ENCODE measurements at regions not wholly inside any gene's neighbourhood (a gene's known extent, or its start where the extent isn't known, plus 50 kb on each side); places are given as distances from the start of the nearest gene placed in this dataset.

DNA sequence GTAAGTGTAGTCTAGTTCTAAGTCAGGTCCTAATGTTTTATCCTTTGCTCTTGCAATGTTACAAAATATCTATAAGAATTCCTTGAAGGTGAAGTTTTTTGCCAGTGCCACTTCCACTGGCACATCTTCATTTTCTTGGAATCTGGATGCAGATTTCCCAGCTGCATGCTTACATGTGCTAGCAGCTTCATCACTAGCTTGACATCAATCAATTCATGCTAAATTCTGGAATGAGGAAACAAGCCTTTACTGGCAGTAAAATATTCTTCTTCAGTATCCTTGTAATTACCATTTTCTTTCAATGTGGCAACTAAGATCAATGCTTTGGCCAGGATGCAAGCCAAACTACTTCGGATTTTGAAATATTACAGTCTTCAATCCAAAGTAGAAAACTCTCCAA is 200.6 kb upstream of the SIX2 start:
- Histone ChIP-seq H3K9me3 (replicated peaks in 1 of 2; ENCODE audit: control insufficient read depth in 2 of 2, insufficient read depth in 1 of 2, low read depth in 1 of 2, low read length in 2 of 2) (no peaks in the 10 kb centered on the region), H3K4ac (ENCODE audit: low read length) (no peak overlapping the region), H3K4me3 (ENCODE audit: low read length in 2 of 2) (no peak overlapping the region), H4K91ac (ENCODE audit: low read depth, low read length, poor library complexity) (no peak overlapping the region), H4K8ac (ENCODE audit: low read depth, low read length) (no peak overlapping the region), H2BK5ac (ENCODE audit: low read length) (no peak overlapping the region), H2BK120ac (ENCODE audit: low read depth, low read length) (no peak overlapping the region), H3K79me1 (ENCODE audit: low read depth, low read length) (no peaks in the 10 kb centered on the region), H3K27me3 (ENCODE audit: control insufficient read depth in 3 of 3, insufficient read depth in 3 of 3, low read depth in 1 of 3, low read length in 3 of 3) (peaks cover 0 to 3% (median 0%) of the 10 kb centered on the region in 3 experiments), H3K18ac (ENCODE audit: low read length) (no peak overlapping the region), H2BK15ac (ENCODE audit: low read length) (no peak overlapping the region), H3K4me2 (ENCODE audit: insufficient read depth, low read length, poor library complexity, severe bottlenecking) (no peak overlapping the region), H3K36me3 (replicated peaks in 1 of 2; ENCODE audit: control insufficient read depth in 2 of 2, insufficient read depth in 2 of 2, low read length in 2 of 2) (no peaks in the 10 kb centered on the region), H2BK12ac (ENCODE audit: low read length) (no peak overlapping the region), H3K27ac (replicated peaks; ENCODE audit: low read length) (no peak overlapping the region), H3K9ac (ENCODE audit: low read depth, low read length, poor library complexity) (no peak overlapping the region), H3K23ac (ENCODE audit: low read depth, low read length, poor library complexity) (no peak overlapping the region), H3K4me1 (ENCODE audit: control insufficient read depth in 2 of 2, insufficient read depth in 1 of 2, low read depth in 1 of 2, low read length in 2 of 2) (no peaks in the 10 kb centered on the region), H3K14ac (ENCODE audit: low read length) (no peak overlapping the region), H2AK5ac (ENCODE audit: low read depth, low read length) (no peak overlapping the region), H2AFZ (ENCODE audit: low read length) (no peak overlapping the region)
- no peak for DNase-seq (ENCODE audit: low spot score)
- WGBS, 2 donors (ENCODE audit: extremely low coverage in 2 of 2, insufficient read length in 2 of 2, insufficient replicate concordance in 1 of 2), result no CpG with 5 or more reads among the region's 1 CpG

DNA sequence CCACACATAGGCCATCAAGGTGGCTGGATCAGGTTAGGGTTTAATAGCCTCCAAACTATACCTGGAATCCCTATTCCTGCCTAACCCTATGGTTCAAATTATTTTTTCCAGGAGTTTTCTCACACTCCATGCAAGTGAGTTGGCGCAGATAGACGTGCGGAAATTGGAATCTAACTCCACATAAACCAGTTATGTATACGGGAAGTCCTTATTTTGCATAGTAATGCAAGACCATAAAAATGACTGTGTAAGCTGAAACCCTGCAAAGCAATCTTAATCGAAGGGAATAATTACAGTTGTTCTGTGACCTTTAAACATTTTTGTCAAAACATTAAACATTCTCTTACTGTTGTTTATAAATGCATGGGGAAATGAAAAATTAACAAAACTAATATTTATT is 200.1 kb upstream of the SIX2 start:
- Histone ChIP-seq H3K18ac (ENCODE audit: low read length) (no peak overlapping the region), H2BK5ac (ENCODE audit: low read length) (no peak overlapping the region), H3K27me3 (ENCODE audit: control insufficient read depth in 3 of 3, insufficient read depth in 3 of 3, low read depth in 1 of 3, low read length in 3 of 3) (peaks cover 0 to 3% (median 0%) of the 10 kb centered on the region in 3 experiments), H2BK120ac (ENCODE audit: low read depth, low read length) (no peak overlapping the region), H2AFZ (ENCODE audit: low read length) (no peak overlapping the region), H2BK15ac (ENCODE audit: low read length) (no peak overlapping the region), H3K27ac (replicated peaks; ENCODE audit: low read length) (no peak overlapping the region), H2AK5ac (ENCODE audit: low read depth, low read length) (no peak overlapping the region), H3K9me3 (replicated peaks in 1 of 2; ENCODE audit: control insufficient read depth in 2 of 2, insufficient read depth in 1 of 2, low read depth in 1 of 2, low read length in 2 of 2) (no peaks in the 10 kb centered on the region), H4K91ac (ENCODE audit: low read depth, low read length, poor library complexity) (no peak overlapping the region), H3K79me1 (ENCODE audit: low read depth, low read length) (no peaks in the 10 kb centered on the region), H3K4ac (ENCODE audit: low read length) (no peak overlapping the region), H3K23ac (ENCODE audit: low read depth, low read length, poor library complexity) (no peak overlapping the region), H3K36me3 (replicated peaks in 1 of 2; ENCODE audit: control insufficient read depth in 2 of 2, insufficient read depth in 2 of 2, low read length in 2 of 2) (no peaks in the 10 kb centered on the region), H3K4me2 (ENCODE audit: insufficient read depth, low read length, poor library complexity, severe bottlenecking) (no peak overlapping the region), H4K8ac (ENCODE audit: low read depth, low read length) (no peak overlapping the region), H2BK12ac (ENCODE audit: low read length) (no peak overlapping the region), H3K4me3 (ENCODE audit: low read length in 2 of 2) (no peak overlapping the region), H3K14ac (ENCODE audit: low read length) (no peak overlapping the region), H3K9ac (ENCODE audit: low read depth, low read length, poor library complexity) (no peak overlapping the region), H3K4me1 (ENCODE audit: control insufficient read depth in 2 of 2, insufficient read depth in 1 of 2, low read depth in 1 of 2, low read length in 2 of 2) (no peaks in the 10 kb centered on the region)
- no peak for DNase-seq (ENCODE audit: low spot score)
- WGBS, 2 donors (ENCODE audit: extremely low coverage in 2 of 2, insufficient read length in 2 of 2, insufficient replicate concordance in 1 of 2), result no CpG with 5 or more reads among the region's 5 CpGs

DNA sequence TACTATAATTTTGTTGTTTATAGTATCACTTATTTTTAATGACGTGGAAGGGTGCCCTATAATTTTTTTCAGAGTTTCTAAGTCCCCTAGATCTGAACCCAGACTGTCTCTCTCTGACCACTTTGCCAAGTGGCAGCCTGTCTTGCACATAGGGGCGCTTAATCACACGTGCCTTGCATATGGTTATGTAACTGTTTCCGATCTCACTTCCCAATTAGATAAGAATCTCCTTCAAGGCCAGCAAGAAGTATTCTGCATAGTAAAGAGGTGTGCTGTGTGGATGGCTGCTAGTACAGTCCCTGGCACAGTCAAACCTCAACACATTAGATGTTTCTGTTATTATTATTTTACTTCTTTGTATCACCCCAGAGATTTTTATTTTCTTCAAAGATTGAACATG is 197.8 kb upstream of the SIX2 start:
- DNase-seq (ENCODE audit: low spot score), result no peak
- Histone ChIP-seq H3K18ac (ENCODE audit: low read length) (no peak overlapping the region), H3K27ac (replicated peaks; ENCODE audit: low read length) (no peak overlapping the region), H3K4me2 (ENCODE audit: insufficient read depth, low read length, poor library complexity, severe bottlenecking) (no peak overlapping the region), H3K14ac (ENCODE audit: low read length) (no peak overlapping the region), H2AFZ (ENCODE audit: low read length) (no peak overlapping the region), H3K79me1 (ENCODE audit: low read depth, low read length) (no peaks in the 10 kb centered on the region), H2BK15ac (ENCODE audit: low read length) (no peak overlapping the region), H2BK5ac (ENCODE audit: low read length) (no peak overlapping the region), H3K4me3 (ENCODE audit: low read length in 2 of 2) (no peak overlapping the region), H3K4ac (ENCODE audit: low read length) (no peak overlapping the region), H2BK120ac (ENCODE audit: low read depth, low read length) (no peak overlapping the region), H3K9me3 (replicated peaks in 1 of 2; ENCODE audit: control insufficient read depth in 2 of 2, insufficient read depth in 1 of 2, low read depth in 1 of 2, low read length in 2 of 2) (no peaks in the 10 kb centered on the region), H4K91ac (ENCODE audit: low read depth, low read length, poor library complexity) (no peak overlapping the region), H3K27me3 (ENCODE audit: control insufficient read depth in 3 of 3, insufficient read depth in 3 of 3, low read depth in 1 of 3, low read length in 3 of 3) (peaks cover 0 to 3% (median 0%) of the 10 kb centered on the region in 3 experiments), H3K9ac (ENCODE audit: low read depth, low read length, poor library complexity) (no peak overlapping the region), H4K8ac (ENCODE audit: low read depth, low read length) (no peak overlapping the region), H2AK5ac (ENCODE audit: low read depth, low read length) (no peak overlapping the region), H3K36me3 (replicated peaks in 1 of 2; ENCODE audit: control insufficient read depth in 2 of 2, insufficient read depth in 2 of 2, low read length in 2 of 2) (no peaks in the 10 kb centered on the region), H2BK12ac (ENCODE audit: low read length) (no peak overlapping the region), H3K4me1 (ENCODE audit: control insufficient read depth in 2 of 2, insufficient read depth in 1 of 2, low read depth in 1 of 2, low read length in 2 of 2) (no peaks in the 10 kb centered on the region), H3K23ac (ENCODE audit: low read depth, low read length, poor library complexity) (no peak overlapping the region)
- no CpG with 5 or more reads among the region's 4 CpGs for WGBS, 2 donors (ENCODE audit: extremely low coverage in 2 of 2, insufficient read length in 2 of 2, insufficient replicate concordance in 1 of 2)

DNA sequence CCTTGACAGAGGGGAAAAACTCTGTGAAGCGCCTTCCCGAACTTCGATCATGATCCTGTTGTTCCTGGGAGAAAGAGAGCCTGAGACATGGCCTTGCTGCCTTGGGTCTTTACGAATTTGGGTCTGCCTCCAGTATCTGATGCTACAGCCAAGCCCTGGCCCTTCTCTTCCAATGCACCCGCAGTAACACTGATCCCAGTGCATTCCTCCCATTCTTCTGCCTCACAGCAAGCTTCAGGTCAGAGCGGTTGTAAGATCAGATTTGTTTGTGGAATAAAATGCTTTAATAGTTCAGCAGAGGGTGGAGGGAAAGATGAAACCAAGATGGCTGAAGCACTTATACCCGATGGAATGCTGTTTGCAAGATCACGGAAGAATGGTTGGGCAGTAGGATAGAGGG is 196.7 kb upstream of the SIX2 start:
- no peak overlapping the region for H2BK5ac ChIP-seq (ENCODE audit: low read length)

More for the DNA sequence above, 196.7 kb upstream of the SIX2 start:
- H2AK5ac ChIP-seq (ENCODE audit: low read depth, low read length), result no peak overlapping the region
- no peak overlapping the region for H3K27ac ChIP-seq (replicated peaks; ENCODE audit: low read length)
- no CpG with 5 or more reads among the region's 8 CpGs for WGBS, 2 donors (ENCODE audit: extremely low coverage in 2 of 2, insufficient read length in 2 of 2, insufficient replicate concordance in 1 of 2)
- H4K8ac ChIP-seq (ENCODE audit: low read depth, low read length), result no peak overlapping the region
- H4K91ac ChIP-seq (ENCODE audit: low read depth, low read length, poor library complexity), result no peak overlapping the region
- no peak overlapping the region for H2BK120ac ChIP-seq (ENCODE audit: low read depth, low read length)
- no peak overlapping the region for H3K18ac ChIP-seq (ENCODE audit: low read length)
- no peak for DNase-seq (ENCODE audit: low spot score)
- peaks cover 0 to 3% (median 0%) of the 10 kb centered on the region in 3 experiments for H3K27me3 ChIP-seq (ENCODE audit: control insufficient read depth in 3 of 3, insufficient read depth in 3 of 3, low read depth in 1 of 3, low read length in 3 of 3)
- no peaks in the 10 kb centered on the region for H3K36me3 ChIP-seq (replicated peaks in 1 of 2; ENCODE audit: control insufficient read depth in 2 of 2, insufficient read depth in 2 of 2, low read length in 2 of 2)
- H3K23ac ChIP-seq (ENCODE audit: low read depth, low read length, poor library complexity), result no peak overlapping the region
- no peak overlapping the region for H3K4ac ChIP-seq (ENCODE audit: low read length)
- H3K79me1 ChIP-seq (ENCODE audit: low read depth, low read length), result no peaks in the 10 kb centered on the region
- H3K9ac ChIP-seq (ENCODE audit: low read depth, low read length, poor library complexity), result no peak overlapping the region
- H3K4me1 ChIP-seq (ENCODE audit: control insufficient read depth in 2 of 2, insufficient read depth in 1 of 2, low read depth in 1 of 2, low read length in 2 of 2), result no peaks in the 10 kb centered on the region
- no peak overlapping the region for H3K4me3 ChIP-seq (ENCODE audit: low read length in 2 of 2)
- H2BK15ac ChIP-seq (ENCODE audit: low read length), result no peak overlapping the region
- no peak overlapping the region for H2AFZ ChIP-seq (ENCODE audit: low read length)
- H3K14ac ChIP-seq (ENCODE audit: low read length), result no peak overlapping the region
- H2BK12ac ChIP-seq (ENCODE audit: low read length), result no peak overlapping the region
- peaks cover 0 to 3% of the 10 kb centered on the region in 2 donors for H3K9me3 ChIP-seq (replicated peaks in 1 of 2; ENCODE audit: control insufficient read depth in 2 of 2, insufficient read depth in 1 of 2, low read depth in 1 of 2, low read length in 2 of 2)
- no peak overlapping the region for H3K4me2 ChIP-seq (ENCODE audit: insufficient read depth, low read length, poor library complexity, severe bottlenecking)
